HL-60 (cell line): ENCODE measurements at regions not wholly inside any gene's neighbourhood (a gene's known extent, or its start where the extent isn't known, plus 50 kb on each side); places are given as distances from the start of the nearest gene placed in this dataset.
"Not testable (repeated sequence)": the region's sequence is repeated elsewhere in the genome, so short reads cannot be mapped to it uniquely, and the experiment has no call there.

ENCODE experiments used
- DNase-seq, 2 experiments: peaks; one replicate each; pipeline ENCODE4 v3.0.0-alpha.2; 2010 to 2020; ENCODE audit warnings: low read depth in 1 of 2, low spot score in 1 of 2
- H3K27ac ChIP-seq: fragments of 250-450 bp; sonication (Bioruptor Pico); replicated peaks from 2 replicates; pipeline ENCODE4 v1.5.1; 2020; ENCODE audit warnings: mild to moderate bottlenecking, moderate library complexity
- H3K27me3 ChIP-seq: fragments of 250-450 bp; sonication (Bioruptor Pico); 2 replicates; pipeline ENCODE4 v1.5.1; 2021; ENCODE audit warnings: mild to moderate bottlenecking, moderate library complexity; ENCODE audit not compliant: insufficient read depth, poor library complexity, severe bottlenecking
- H3K4me3 ChIP-seq: replicated peaks from 2 replicates; pipeline ENCODE4 v1.5.1; 2011; ENCODE audit warnings: mild to moderate bottlenecking, control low read depth, low read length; ENCODE audit not compliant: insufficient read depth
- CTCF ChIP-seq: IDR thresholded peaks from one replicate; pipeline ENCODE4 v1.5.1; 2011; ENCODE audit warnings: low read length, control low read depth, inconsistent platforms; ENCODE audit not compliant: insufficient read depth
- GABPA ChIP-seq: IDR thresholded peaks from 2 replicates; pipeline ENCODE4 v1.6.1; 2012; ENCODE audit warnings: low read depth
- POLR2AphosphoS5 ChIP-seq: IDR thresholded peaks from 2 replicates; pipeline ENCODE4 v1.6.1; 2012; ENCODE audit warnings: low read depth
- REST ChIP-seq: IDR thresholded peaks from 2 replicates; pipeline ENCODE4 v1.6.1; 2012; ENCODE audit warnings: low read depth; ENCODE audit not compliant: insufficient replicate concordance
- SPI1 ChIP-seq: IDR thresholded peaks from 2 replicates; pipeline ENCODE4 v1.6.1; 2012; ENCODE audit warnings: low read depth, mild to moderate bottlenecking, borderline replicate concordance

- no peak overlapping the region for H3K4me3 ChIP-seq
- no peak for DNase-seq
- no peak for TF ChIP-seq CTCF
- TF ChIP-seq POLR2AphosphoS5 = no peak
- TF ChIP-seq REST = no peak
- TF ChIP-seq SPI1 = no peak
- no peak for TF ChIP-seq GABPA
- H3K27me3 ChIP-seq = no peaks in the 10 kb centered on the region
- no peak overlapping the region for H3K27ac ChIP-seq
These were observed 571.2 kb downstream of the ADGRL2 start for GRCh38 chr1:82371844-82372498.

GRCh38 chr1:82367456-82367855 lies 566.7 kb downstream of the ADGRL2 start:
- DNase-seq = no peak
- Histone ChIP-seq H3K27me3 (no peaks in the 10 kb centered on the region), H3K4me3 (no peak overlapping the region), H3K27ac (no peak overlapping the region)
- no peak for TF ChIP-seq CTCF
- no peak for TF ChIP-seq SPI1
- no peak for TF ChIP-seq REST
- no peak for TF ChIP-seq POLR2AphosphoS5
- no peak for TF ChIP-seq GABPA

GRCh38 chr1:82366689-82367088 lies 566.0 kb downstream of the ADGRL2 start:
- H3K27ac ChIP-seq = no peak overlapping the region
- no peaks in the 10 kb centered on the region for H3K27me3 ChIP-seq
- TF ChIP-seq GABPA = no peak
- DNase-seq = no peak
- H3K4me3 ChIP-seq = no peak overlapping the region

GRCh38 chr1:82359541-82359940 lies 558.8 kb downstream of the ADGRL2 start:
- DNase-seq, H3K27ac ChIP-seq, H3K27me3 ChIP-seq, H3K4me3 ChIP-seq: not testable (repeated sequence)

- H3K4me3 ChIP-seq, H3K27me3 ChIP-seq, H3K27ac ChIP-seq, DNase-seq: not testable (repeated sequence)
These were observed 558.0 kb downstream of the ADGRL2 start for GRCh38 chr1:82358706-82359105.

- H3K4me3 ChIP-seq, H3K27ac ChIP-seq, H3K27me3 ChIP-seq, DNase-seq: not testable (repeated sequence)
These were observed 553.8 kb downstream of the ADGRL2 start for GRCh38 chr1:82354546-82354945.
